IMR-90 (cell line): ENCODE measurements at regions not wholly inside any gene's neighbourhood (a gene's known extent, or its start where the extent isn't known, plus 50 kb on each side); places are given as distances from the start of the nearest gene placed in this dataset.

Experiments
- ATAC-seq: fragments of 200-7000 bp; cut with Tn5 transposase; 2 replicates; pipeline ENCODE4 v1.9.1; 2020; ENCODE audit warnings: low read depth, mild to moderate bottlenecking, moderate library complexity
- BruUV-seq: library from RNA; stranded (reverse); fragments of 400-500 nt; replicated peaks from 2 replicates; lab custom pipeline; 2021; lab: Mats Ljungman, UMichigan
- CTCF ChIA-PET: fragments of 300-600 bp; formaldehyde crosslinking; extraction: SDS; loops from one replicate; lab custom pipeline; 2021; ENCODE audit warnings: antibody characterized with exemption; lab: Yijun Ruan, JAX
- POLR2A ChIA-PET: fragments of 300-600 bp; sonication (Branson Sonifier 250); formaldehyde crosslinking; loops from one replicate; lab custom pipeline; 2022; ENCODE audit warnings: antibody characterized with exemption; ENCODE audit not compliant: unreplicated experiment; lab: Charles Lee
- DNase-seq: peaks from one replicate; pipeline ENCODE4 v3.0.0; 2013
- H2AFZ ChIP-seq: replicated peaks from 2 replicates; pipeline ENCODE3; 2013; ENCODE audit warnings: low read length, mild to moderate bottlenecking; ENCODE audit not compliant: poor library complexity
- H2AK5ac ChIP-seq: 2 replicates; pipeline ENCODE4 v1.6.1; 2013; ENCODE audit warnings: low read depth, low read length, inconsistent platforms
- H2AK9ac ChIP-seq: replicated peaks from 2 replicates; pipeline ENCODE3; 2013; ENCODE audit warnings: mild to moderate bottlenecking, low read depth, low read length, moderate library complexity; ENCODE audit not compliant: poor library complexity
- H2BK120ac ChIP-seq: 2 replicates; pipeline ENCODE4 v1.6.1; 2013; ENCODE audit warnings: low read depth, low read length, inconsistent platforms
- H2BK15ac ChIP-seq: 3 replicates; pipeline ENCODE4 v1.6.1; 2013; ENCODE audit warnings: low read depth, low read length, inconsistent platforms
- H2BK20ac ChIP-seq: 2 replicates; pipeline ENCODE4 v1.6.1; 2013; ENCODE audit warnings: low read depth, mild to moderate bottlenecking, inconsistent platforms, low read length, moderate library complexity
- H2BK5ac ChIP-seq: 2 replicates; pipeline ENCODE4 v1.6.1; 2013; ENCODE audit warnings: mild to moderate bottlenecking, low read depth, low read length, inconsistent platforms; ENCODE audit not compliant: poor library complexity, severe bottlenecking
- H3K14ac ChIP-seq: replicated peaks from 2 replicates; pipeline ENCODE4 v1.6.1; 2013; ENCODE audit warnings: low read depth, low read length, inconsistent platforms
- H3K18ac ChIP-seq: 2 replicates; pipeline ENCODE4 v1.6.1; 2013; ENCODE audit warnings: low read depth, low read length, control low read depth
- H3K23ac ChIP-seq: 2 replicates; pipeline ENCODE4 v1.6.1; 2013; ENCODE audit warnings: low read depth, low read length, inconsistent platforms
- H3K27ac ChIP-seq: 2 replicates; pipeline ENCODE4 v1.5.1; 2013; ENCODE audit warnings: mild to moderate bottlenecking, control low read depth, low read length; ENCODE audit not compliant: insufficient read depth
- H3K27me3 ChIP-seq: 2 replicates; pipeline ENCODE4 v1.6.1; 2013; ENCODE audit warnings: low read length; ENCODE audit not compliant: control insufficient read depth, insufficient read depth
- H3K36me3 ChIP-seq: 2 replicates; pipeline ENCODE4 v1.6.1; 2013; ENCODE audit warnings: low read length, mixed read lengths; ENCODE audit not compliant: control insufficient read depth, insufficient read depth
- H3K4ac ChIP-seq: 2 replicates; pipeline ENCODE4 v1.6.1; 2013; ENCODE audit warnings: low read depth, low read length, inconsistent platforms
- H3K4me1 ChIP-seq: 2 replicates; pipeline ENCODE4 v1.6.1; 2013; ENCODE audit warnings: low read length, mixed read lengths; ENCODE audit not compliant: control insufficient read depth, insufficient read depth
- H3K4me2 ChIP-seq: 2 replicates; pipeline ENCODE4 v1.6.1; 2013; ENCODE audit warnings: low read depth, mild to moderate bottlenecking, control low read depth, low read length, moderate library complexity
- H3K4me3 ChIP-seq: 2 replicates; pipeline ENCODE4 v1.5.1; 2013; ENCODE audit warnings: low read depth, mild to moderate bottlenecking, control low read depth, low read length, moderate library complexity; ENCODE audit not compliant: insufficient read depth
- H3K56ac ChIP-seq: 2 replicates; pipeline ENCODE4 v1.6.1; 2013; ENCODE audit warnings: low read length, inconsistent platforms; ENCODE audit not compliant: insufficient read depth; ENCODE audit errors: extremely low read depth
- H3K79me1 ChIP-seq, 2 experiments: 2 replicates each; pipeline ENCODE4 v1.6.1; 2013; ENCODE audit warnings: low read length in 2 of 2, inconsistent platforms in 1 of 2, low read depth in 1 of 2
- H3K9ac ChIP-seq: 2 replicates; pipeline ENCODE4 v1.6.1; 2013; ENCODE audit warnings: low read depth, low read length, control low read depth
- H3K9me1 ChIP-seq: 2 replicates; pipeline ENCODE4 v1.6.1; 2013; ENCODE audit warnings: low read length, inconsistent platforms; ENCODE audit not compliant: insufficient read depth
- H3K9me3 ChIP-seq: 2 replicates; pipeline ENCODE4 v1.6.1; 2013; ENCODE audit warnings: low read length; ENCODE audit not compliant: control insufficient read depth, insufficient read depth
- H4K20me1 ChIP-seq: 2 replicates; pipeline ENCODE4 v1.6.1; 2013; ENCODE audit warnings: low read length, inconsistent platforms; ENCODE audit not compliant: insufficient read depth
- H4K5ac ChIP-seq: 2 replicates; pipeline ENCODE4 v1.6.1; 2013; ENCODE audit warnings: mild to moderate bottlenecking, low read depth, low read length, control low read depth
- H4K8ac ChIP-seq, 2 experiments: 2 replicates each; pipeline ENCODE4 v1.6.1; 2013; ENCODE audit warnings: low read depth in 2 of 2, low read length in 2 of 2, control low read depth in 1 of 2, inconsistent platforms in 1 of 2
- H4K91ac ChIP-seq: 2 replicates; pipeline ENCODE4 v1.6.1; 2013; ENCODE audit warnings: low read depth, low read length, inconsistent platforms; ENCODE audit not compliant: insufficient read depth
- BHLHE40 ChIP-seq: fragments of 150-350 bp; IDR thresholded peaks from 2 replicates; pipeline ENCODE4 v1.6.1; 2016; ENCODE audit warnings: mild to moderate bottlenecking, low read depth, low read length
- CEBPB ChIP-seq: IDR thresholded peaks from 2 replicates; pipeline ENCODE4 v1.6.1; 2012; ENCODE audit warnings: low read depth, low read length, improper control_type of control experiment
- CHD1 ChIP-seq: IDR thresholded peaks from 2 replicates; pipeline ENCODE4 v1.6.1; 2012; ENCODE audit warnings: low read depth, low read length, improper control_type of control experiment
- FOS ChIP-seq: fragments of 150-350 bp; IDR thresholded peaks from 2 replicates; pipeline ENCODE4 v1.6.1; 2016; ENCODE audit warnings: low read depth, low read length
- MAFK ChIP-seq: IDR thresholded peaks from 2 replicates; pipeline ENCODE4 v1.6.1; 2012; ENCODE audit warnings: low read depth, low read length, improper control_type of control experiment
- MAZ ChIP-seq: IDR thresholded peaks from 2 replicates; pipeline ENCODE4 v1.6.1; 2012; ENCODE audit warnings: low read depth, mild to moderate bottlenecking, low read length, improper control_type of control experiment, moderate library complexity, borderline replicate concordance
- MXI1 ChIP-seq: IDR thresholded peaks from 2 replicates; pipeline ENCODE4 v1.6.1; 2012; ENCODE audit warnings: low read depth, mild to moderate bottlenecking, low read length, moderate library complexity, borderline replicate concordance
- NFE2L2 ChIP-seq: fragments of 150-350 bp; IDR thresholded peaks from 2 replicates; pipeline ENCODE4 v1.6.1; 2016; ENCODE audit warnings: low read depth, mild to moderate bottlenecking, low read length
- POLR2A ChIP-seq: IDR thresholded peaks from 2 replicates; pipeline ENCODE4 v1.6.1; 2012; ENCODE audit warnings: mild to moderate bottlenecking, low read depth, low read length
- RAD21 ChIP-seq: IDR thresholded peaks from 2 replicates; pipeline ENCODE4 v1.6.1; 2012; ENCODE audit warnings: low read length, improper control_type of control experiment
- RCOR1 ChIP-seq: IDR thresholded peaks from 2 replicates; pipeline ENCODE4 v1.6.1; 2012; ENCODE audit warnings: mild to moderate bottlenecking, low read length, improper control_type of control experiment; ENCODE audit not compliant: insufficient replicate concordance
- RFX5 ChIP-seq: IDR thresholded peaks from 2 replicates; pipeline ENCODE4 v1.8.0; 2012; ENCODE audit warnings: low read depth, mild to moderate bottlenecking, low read length, moderate library complexity
- SMC3 ChIP-seq: fragments of 150-350 bp; IDR thresholded peaks from 2 replicates; pipeline ENCODE4 v1.6.1; 2016; ENCODE audit warnings: low read depth, mild to moderate bottlenecking, antibody characterized with exemption, low read length, moderate library complexity
- USF2 ChIP-seq: fragments of 150-350 bp; IDR thresholded peaks from 2 replicates; pipeline ENCODE4 v1.6.1; 2017; ENCODE audit warnings: mild to moderate bottlenecking, antibody characterized with exemption, low read length, low read depth
- WGBS, 2 experiments: methylation state at CpG; one replicate each; pipeline versions ENCODE4 v1.1.5 to v1.1.7; 2013; ENCODE audit warnings: missing lambda C conversion rate in 2 of 2; ENCODE audit not compliant: insufficient read length in 1 of 2; ENCODE audit errors: extremely low coverage in 2 of 2; 5-methylcytosine and 5-hydroxymethylcytosine counted together
- dilution Hi-C: fragments of 300-500 bp; cut with HindIII; formaldehyde crosslinking; loops from one replicate; pipeline ENCODE4 v1.14.3; 2018; ENCODE audit warnings: low sequenced_read_pairs; ENCODE audit not compliant: unreplicated experiment
- in situ Hi-C: fragments of 300-500 bp; cut with MboI; formaldehyde crosslinking; loops from 3 replicates; pipeline ENCODE4 v1.14.3; 2019; ENCODE audit warnings: low sequenced_read_pairs, inconsistent platforms, mixed read lengths
- intact Hi-C: fragments of 100-400 bp; cut with micrococcal nuclease; formaldehyde crosslinking; loops from 2 replicates; pipeline ENCODE4 v1.10.0; 2022
- TF ChIP-seq, protein P1 (sequence below): fragments of 150-350 bp; IDR thresholded peaks from 2 replicates; pipeline ENCODE4 v1.6.1; 2016; ENCODE audit warnings: low read depth, mild to moderate bottlenecking, low read length, moderate library complexity, borderline replicate concordance
- TF ChIP-seq, protein P2 (sequence below): conservative IDR thresholded peaks from 2 replicates; pipeline ENCODE4 v1.5.1; 2012; ENCODE audit warnings: mild to moderate bottlenecking, low read depth, low read length, improper control_type of control experiment

- Histone ChIP-seq H3K36me3 (no peaks in the 10 kb centered on the region), H2AK5ac (no peak overlapping the region), H3K18ac (no peak overlapping the region), H3K4ac (no peak overlapping the region), H3K9ac (no peak overlapping the region), H3K27ac (no peak overlapping the region), H2BK20ac (no peak overlapping the region), H4K8ac (no peak overlapping the region), H2BK5ac (no peak overlapping the region), H2AK9ac (no peak overlapping the region), H4K20me1 (no peaks in the 10 kb centered on the region), H3K14ac (no peak overlapping the region), H3K23ac (no peak overlapping the region), H2BK15ac (no peak overlapping the region), H3K9me3 (peaks cover 41% of the 10 kb centered on the region), H3K4me3 (no peak overlapping the region), H3K56ac (no peak overlapping the region), H3K4me1 (no peaks in the 10 kb centered on the region), H3K9me1 (no peaks in the 10 kb centered on the region), H2AFZ (no peak overlapping the region), H3K79me1 (no peaks in the 10 kb centered on the region), H3K4me2 (no peak overlapping the region), H4K91ac (no peak overlapping the region), H3K27me3 (no peaks in the 10 kb centered on the region), H4K5ac (no peak overlapping the region), H2BK120ac (no peak overlapping the region)
- no TSS peak for BruUV-seq
- DNase-seq (no peak), ATAC-seq (no peak)
- ChIA-PET CTCF (no interaction called here), POLR2A (no interaction called here)
- dilution Hi-C loops, result no loop called here
- in situ Hi-C loops, result no loop called here
- WGBS, 2 experiments, result no CpG with 5 or more reads among the region's 5 CpGs
- TF ChIP-seq RFX5 (no peak), MXI1 (no peak), CEBPB (no peak), RAD21 (no peak), MAFK (no peak), RCOR1 (no peak), NFE2L2 (no peak), USF2 (no peak), BHLHE40 (no peak), POLR2A (no peak), FOS (no peak), SMC3 (no peak), CHD1 (no peak), MAZ (no peak)
- TF ChIP-seq, protein P1, sequence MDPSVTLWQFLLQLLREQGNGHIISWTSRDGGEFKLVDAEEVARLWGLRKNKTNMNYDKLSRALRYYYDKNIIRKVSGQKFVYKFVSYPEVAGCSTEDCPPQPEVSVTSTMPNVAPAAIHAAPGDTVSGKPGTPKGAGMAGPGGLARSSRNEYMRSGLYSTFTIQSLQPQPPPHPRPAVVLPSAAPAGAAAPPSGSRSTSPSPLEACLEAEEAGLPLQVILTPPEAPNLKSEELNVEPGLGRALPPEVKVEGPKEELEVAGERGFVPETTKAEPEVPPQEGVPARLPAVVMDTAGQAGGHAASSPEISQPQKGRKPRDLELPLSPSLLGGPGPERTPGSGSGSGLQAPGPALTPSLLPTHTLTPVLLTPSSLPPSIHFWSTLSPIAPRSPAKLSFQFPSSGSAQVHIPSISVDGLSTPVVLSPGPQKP, result no peak
- TF ChIP-seq, protein P2, sequence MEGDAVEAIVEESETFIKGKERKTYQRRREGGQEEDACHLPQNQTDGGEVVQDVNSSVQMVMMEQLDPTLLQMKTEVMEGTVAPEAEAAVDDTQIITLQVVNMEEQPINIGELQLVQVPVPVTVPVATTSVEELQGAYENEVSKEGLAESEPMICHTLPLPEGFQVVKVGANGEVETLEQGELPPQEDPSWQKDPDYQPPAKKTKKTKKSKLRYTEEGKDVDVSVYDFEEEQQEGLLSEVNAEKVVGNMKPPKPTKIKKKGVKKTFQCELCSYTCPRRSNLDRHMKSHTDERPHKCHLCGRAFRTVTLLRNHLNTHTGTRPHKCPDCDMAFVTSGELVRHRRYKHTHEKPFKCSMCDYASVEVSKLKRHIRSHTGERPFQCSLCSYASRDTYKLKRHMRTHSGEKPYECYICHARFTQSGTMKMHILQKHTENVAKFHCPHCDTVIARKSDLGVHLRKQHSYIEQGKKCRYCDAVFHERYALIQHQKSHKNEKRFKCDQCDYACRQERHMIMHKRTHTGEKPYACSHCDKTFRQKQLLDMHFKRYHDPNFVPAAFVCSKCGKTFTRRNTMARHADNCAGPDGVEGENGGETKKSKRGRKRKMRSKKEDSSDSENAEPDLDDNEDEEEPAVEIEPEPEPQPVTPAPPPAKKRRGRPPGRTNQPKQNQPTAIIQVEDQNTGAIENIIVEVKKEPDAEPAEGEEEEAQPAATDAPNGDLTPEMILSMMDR, result no peak
- intact Hi-C loops, result no loop called here
Observed at GRCh38 chr10:128689667-128690066, 563.4 kb upstream of the MKI67 start.
